Fibroblast of villous mesenchyme (primary cell): ENCODE measurements at regions not wholly inside any gene's neighbourhood (a gene's known extent, or its start where the extent isn't known, plus 50 kb on each side); places are given as distances from the start of the nearest gene placed in this dataset.

Source experiments
- DNase-seq: peaks from one replicate; pipeline ENCODE4 v3.0.0-alpha.2; 2010; ENCODE audit warnings: low read depth
- H3K4me3 ChIP-seq: 2 replicates; pipeline ENCODE4 v1.5.1; 2011; ENCODE audit warnings: low read depth, mild to moderate bottlenecking, low read length
- CTCF ChIP-seq: IDR thresholded peaks from 2 replicates; pipeline ENCODE4 v1.5.1; 2012; ENCODE audit warnings: low read depth, mild to moderate bottlenecking, low read length; ENCODE audit not compliant: insufficient read depth

DNA sequence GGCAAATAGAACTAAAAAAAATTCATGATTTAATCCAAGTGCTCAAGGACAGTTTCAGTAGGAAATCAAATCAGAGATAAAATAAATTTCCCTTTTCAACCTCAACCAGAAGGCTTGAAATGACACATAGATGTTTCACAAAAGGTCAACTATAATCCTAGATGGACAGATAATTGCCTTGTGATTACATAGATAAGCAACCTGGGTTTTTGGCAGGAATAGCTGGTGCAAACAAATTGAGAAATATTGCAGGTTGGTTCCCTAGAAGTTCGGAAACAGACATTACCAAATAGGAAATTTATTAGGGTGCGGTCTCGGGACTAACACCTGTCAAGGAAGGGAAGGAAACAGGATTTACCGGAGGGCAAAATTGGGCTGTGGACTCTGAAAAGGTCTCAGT is 497.5 kb downstream of the COG6 start:
- DNase-seq = no peak
- H3K4me3 ChIP-seq = no peak overlapping the region
- no peak for TF ChIP-seq CTCF

GRCh38 chr13:40153516-40153915 is 498.1 kb downstream of the COG6 start:
- no peak for DNase-seq
- H3K4me3 ChIP-seq = no peak overlapping the region
- TF ChIP-seq CTCF = no peak

- TF ChIP-seq CTCF = no peak
- H3K4me3 ChIP-seq = no peak overlapping the region
- no peak for DNase-seq
Observed at GRCh38 chr13:40155201-40155600, 499.7 kb downstream of the COG6 start.

GRCh38 chr13:40158218-40158617 is 502.8 kb downstream of the COG6 start:
- DNase-seq = no peak
- no peak overlapping the region for H3K4me3 ChIP-seq
- no peak for TF ChIP-seq CTCF

GRCh38 chr13:40158757-40159156 is 503.3 kb downstream of the COG6 start:
- DNase-seq = no peak
- no peak overlapping the region for H3K4me3 ChIP-seq
- TF ChIP-seq CTCF = no peak

DNA sequence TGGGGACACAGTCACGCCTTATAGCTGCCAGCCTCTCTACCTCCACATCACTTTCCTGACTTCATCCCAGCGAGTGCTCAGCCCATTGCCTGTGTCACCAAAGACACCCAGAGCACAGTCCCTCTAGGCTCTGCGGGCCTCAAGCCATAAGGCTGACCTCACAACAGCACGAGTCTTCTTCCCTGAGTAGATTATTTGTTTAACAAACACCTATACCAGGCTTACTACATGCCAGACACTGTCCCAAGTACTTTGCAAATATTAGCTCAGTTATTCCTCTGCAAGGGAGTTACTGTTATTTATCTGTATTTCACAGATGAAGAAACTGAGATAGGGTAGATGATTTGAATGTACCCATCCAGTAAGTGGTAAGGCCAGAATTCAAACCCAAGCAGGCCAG is 504.3 kb downstream of the COG6 start:
- DNase-seq = no peak
- no peak overlapping the region for H3K4me3 ChIP-seq
- TF ChIP-seq CTCF = no peak

- H3K4me3 ChIP-seq = no peak overlapping the region
- TF ChIP-seq CTCF = no peak
- no peak for DNase-seq
Observed at GRCh38 chr13:40160618-40161350, 505.3 kb downstream of the COG6 start.
